HCT116 (cell line): ENCODE measurements at regions not wholly inside any gene's neighbourhood (a gene's known extent, or its start where the extent isn't known, plus 50 kb on each side); places are given as distances from the start of the nearest gene placed in this dataset.

Experiments
- ATAC-seq: fragments of 200-7000 bp; cut with Tn5 transposase; 2 replicates; pipeline ENCODE4 v1.9.1; 2020; ENCODE audit warnings: mild to moderate bottlenecking, moderate library complexity
- BruUV-seq: library from RNA; stranded (reverse); fragments of 400-500 nt; replicated peaks from 2 replicates; lab custom pipeline; 2021; lab: Mats Ljungman, UMichigan
- CTCF ChIA-PET: fragments of 300-600 bp; sonication (Branson Sonifier 250); formaldehyde crosslinking; loops from one replicate; lab custom pipeline; 2021; ENCODE audit warnings: antibody characterized with exemption; lab: Charles Lee
- POLR2A ChIA-PET: fragments of 300-600, 350-600 bp; sonication (Branson Sonifier 250); formaldehyde crosslinking; loops from one replicate; lab custom pipeline; 2021; ENCODE audit warnings: antibody characterized with exemption; lab: Charles Lee
- RAD21 ChIA-PET, 2 experiments: fragments of 300-600 bp; sonication (Branson Sonifier 250); formaldehyde crosslinking; loops; one replicate each; lab custom pipeline; 2023; ENCODE audit warnings: low total read pairs in 2 of 2; ENCODE audit not compliant: uncharacterized antibody in 2 of 2, unreplicated experiment in 2 of 2, low non-redundant PET in 1 of 2; lab: Charles Lee
- DNase-seq: peaks from one replicate; pipeline ENCODE4 v3.0.0-alpha.2; 2010; ENCODE audit warnings: low read depth, low spot score
- H2AFZ ChIP-seq: fragments of 200-600 bp; shearing (Covaris generic), sonication (generic); 2 replicates; pipeline ENCODE4 v1.6.1; 2017; ENCODE audit warnings: low read depth, mixed run types, mixed read lengths, antibody characterized with exemption, low read length; ENCODE audit not compliant: poor library complexity, severe bottlenecking
- H3K27ac ChIP-seq: 2 replicates; pipeline ENCODE4 v1.5.1; 2012; ENCODE audit warnings: low read depth, low read length
- H3K27me3 ChIP-seq: fragments of 200-600 bp; sonication (generic); 2 replicates; pipeline ENCODE4 v1.6.1; 2016; ENCODE audit warnings: mixed run types, low read length, mixed read lengths; ENCODE audit not compliant: insufficient read depth
- H3K36me3 ChIP-seq, 2 experiments: fragments of 200-500 bp in 1 of 2; fragments of 200-600 bp in 1 of 2; sonication (Bioruptor generic) in 1 of 2; sonication (generic) in 1 of 2; 2 replicates each; pipeline versions ENCODE4 v1.5.1 to v1.6.1; 2014 to 2016; ENCODE audit warnings: low read length in 2 of 2, inconsistent platforms in 1 of 2, mixed read lengths in 1 of 2, mixed run types in 1 of 2; ENCODE audit not compliant: insufficient read depth in 2 of 2, control insufficient read depth in 1 of 2
- H3K4me1 ChIP-seq, 2 experiments: fragments of 200-600 bp in 1 of 2; sonication (generic) in 1 of 2; 2 replicates each; pipeline versions ENCODE4 v1.5.1 to v1.6.1; 2012 to 2017; ENCODE audit warnings: low read length in 2 of 2, inconsistent platforms in 1 of 2, mild to moderate bottlenecking in 1 of 2, mixed read lengths in 1 of 2, mixed run types in 1 of 2, moderate library complexity in 1 of 2; ENCODE audit not compliant: insufficient read depth in 2 of 2, control insufficient read depth in 1 of 2
- H3K4me2 ChIP-seq: fragments of 200-600 bp; sonication (generic); 2 replicates; pipeline ENCODE4 v1.6.1; 2017; ENCODE audit warnings: mixed run types, low read length, mixed read lengths
- H3K4me3 ChIP-seq, 2 experiments: fragments of 200-600 bp in 1 of 2; sonication (generic) in 1 of 2; replicated peaks in 1 of 2; 2 replicates each; pipeline ENCODE4 v1.5.1; 2011 to 2016; ENCODE audit warnings: low read length in 2 of 2, control low read depth in 1 of 2, low read depth in 1 of 2, mild to moderate bottlenecking in 1 of 2, mixed read lengths in 1 of 2, mixed run types in 1 of 2
- H3K79me2 ChIP-seq: fragments of 200-600 bp; sonication (generic); 2 replicates; pipeline ENCODE4 v1.6.1; 2017; ENCODE audit warnings: mild to moderate bottlenecking, mixed run types, low read length, moderate library complexity, mixed read lengths; ENCODE audit not compliant: insufficient read depth
- H3K9ac ChIP-seq: fragments of 200-600 bp; sonication (generic); 2 replicates; pipeline ENCODE4 v1.6.1; 2016; ENCODE audit warnings: low read length, mixed read lengths
- H3K9me2 ChIP-seq: fragments of 200-600 bp; sonication (generic), shearing (Covaris generic); 2 replicates; pipeline ENCODE4 v1.6.1; 2017; ENCODE audit warnings: mixed run types, mild to moderate bottlenecking, moderate library complexity; ENCODE audit not compliant: insufficient read depth
- H3K9me3 ChIP-seq, 2 experiments: fragments of 200-500 bp in 1 of 2; fragments of 200-600 bp in 1 of 2; sonication (Bioruptor generic) in 1 of 2; sonication (generic) in 1 of 2; 2 replicates each; pipeline ENCODE4 v1.6.1; 2014 to 2017; ENCODE audit warnings: low read length in 2 of 2, mixed read lengths in 2 of 2, inconsistent platforms in 1 of 2, low read depth in 1 of 2, mild to moderate bottlenecking in 1 of 2, mixed run types in 1 of 2, moderate library complexity in 1 of 2; ENCODE audit not compliant: control insufficient read depth in 1 of 2, insufficient read depth in 1 of 2
- H4K20me1 ChIP-seq: fragments of 200-600 bp; sonication (generic), shearing (Covaris generic); 2 replicates; pipeline ENCODE4 v1.6.1; 2017; ENCODE audit warnings: mixed run types, mild to moderate bottlenecking, moderate library complexity; ENCODE audit not compliant: insufficient read depth
- CBX3 ChIP-seq: IDR thresholded peaks from 2 replicates; pipeline ENCODE4 v1.6.1; 2012; ENCODE audit warnings: low read depth
- ELF1 ChIP-seq: IDR thresholded peaks from 2 replicates; pipeline ENCODE4 v1.6.1; 2012; ENCODE audit warnings: low read depth, borderline replicate concordance
- EZH2 ChIP-seq: fragments of 200-600 bp; sonication (generic); IDR thresholded peaks from 2 replicates; pipeline ENCODE4 v1.6.1; 2017; ENCODE audit warnings: antibody characterized with exemption, mixed run types
- JUND ChIP-seq: IDR thresholded peaks from 2 replicates; pipeline ENCODE4 v1.6.1; 2012
- POLR2A ChIP-seq: IDR thresholded peaks from 2 replicates; pipeline ENCODE4 v1.7.0; 2011; ENCODE audit warnings: borderline replicate concordance; ENCODE audit not compliant: insufficient read depth, insufficient read length; ENCODE audit errors: extremely low read depth
- SP1 ChIP-seq: IDR thresholded peaks from 2 replicates; pipeline ENCODE4 v1.6.1; 2012; ENCODE audit warnings: low read depth
- YY1 ChIP-seq: IDR thresholded peaks from 2 replicates; pipeline ENCODE4 v1.6.1; 2011; ENCODE audit warnings: low read length, low read depth, moderate library complexity, mild to moderate bottlenecking; ENCODE audit not compliant: insufficient replicate concordance; ENCODE audit errors: extremely low read depth
- ZFX ChIP-seq: fragments of 450-650 bp; IDR thresholded peaks from 2 replicates; pipeline ENCODE4 v1.6.1; 2017
- ZNF274 ChIP-seq: fragments of 200-500 bp; sonication (Bioruptor generic); IDR thresholded peaks from 2 replicates; pipeline ENCODE4 v1.6.1; 2014; ENCODE audit warnings: mild to moderate bottlenecking, low read depth, low read length, inconsistent platforms
- intact Hi-C: fragments of 100-400 bp; cut with micrococcal nuclease; formaldehyde crosslinking; loops from 2 replicates; pipeline ENCODE4 v1.10.0; 2022
- TF ChIP-seq, protein P1 (sequence below): IDR thresholded peaks from 2 replicates; pipeline ENCODE4 v1.6.1; 2012
- TF ChIP-seq, protein P2 (sequence below), 3 experiments: fragments of 200-600 bp in 1 of 3; sonication (generic) in 1 of 3; IDR thresholded peaks in 2 of 3; conservative IDR thresholded peaks in 1 of 3; 2 replicates each; pipeline ENCODE4 v1.5.1; 2012 to 2017; ENCODE audit warnings: low read depth in 2 of 3, low read length in 2 of 3, antibody characterized with exemption in 1 of 3, borderline replicate concordance in 1 of 3, control low read depth in 1 of 3, mild to moderate bottlenecking in 1 of 3, mixed read lengths in 1 of 3, mixed run types in 1 of 3, moderate library complexity in 1 of 3; ENCODE audit not compliant: insufficient read depth in 1 of 3
- TF ChIP-seq, protein P3 (sequence below): IDR thresholded peaks from 2 replicates; pipeline ENCODE4 v1.6.1; 2012; ENCODE audit warnings: low read depth
- TF ChIP-seq, protein P4 (sequence below): IDR thresholded peaks from 2 replicates; pipeline ENCODE4 v1.6.1; 2011; ENCODE audit warnings: mild to moderate bottlenecking, low read length, moderate library complexity; ENCODE audit not compliant: insufficient replicate concordance; ENCODE audit errors: extremely low read depth

DNA sequence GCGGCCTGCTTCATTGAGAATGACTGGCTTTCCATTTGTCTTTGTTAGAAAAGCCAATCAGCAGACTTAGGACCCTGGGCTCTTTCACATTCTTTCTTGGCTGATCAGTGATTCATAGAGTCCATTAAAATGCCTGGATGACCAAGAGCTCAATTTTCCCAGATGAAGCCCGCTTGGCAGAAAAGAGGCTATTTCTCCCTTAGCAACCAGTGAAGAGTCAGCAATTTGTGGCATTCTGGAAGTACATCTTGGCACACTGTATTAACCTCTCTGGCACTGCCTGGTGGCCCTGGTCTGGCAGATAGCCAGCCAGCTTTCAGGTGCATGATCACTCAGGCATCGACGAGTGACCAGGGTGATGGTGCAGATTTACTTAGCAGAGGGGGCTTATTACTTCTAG is 145.7 kb upstream of the PLAAT1 start:
- POLR2A ChIA-PET, result no interaction called here
- H3K4me3 ChIP-seq, result no peak overlapping the region

More for the DNA sequence above, 145.7 kb upstream of the PLAAT1 start:
- H3K79me2 ChIP-seq, result no peaks in the 10 kb centered on the region
- no peak overlapping the region for H2AFZ ChIP-seq
- H3K36me3 ChIP-seq, result no peaks in the 10 kb centered on the region
- no peak overlapping the region for H3K27ac ChIP-seq
- no peak overlapping the region for H3K9ac ChIP-seq
- no peaks in the 10 kb centered on the region for H3K9me2 ChIP-seq
- TF ChIP-seq YY1 (no peak), EZH2 (no peak), JUND (no peak), SP1 (no peak), POLR2A (no peak), ZNF274 (no peak), CBX3 (no peak), ELF1 (no peak), ZFX (no peak)
- TF ChIP-seq, protein P1, sequence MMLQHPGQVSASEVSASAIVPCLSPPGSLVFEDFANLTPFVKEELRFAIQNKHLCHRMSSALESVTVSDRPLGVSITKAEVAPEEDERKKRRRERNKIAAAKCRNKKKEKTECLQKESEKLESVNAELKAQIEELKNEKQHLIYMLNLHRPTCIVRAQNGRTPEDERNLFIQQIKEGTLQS, result no peak
- TF ChIP-seq, protein P2, sequence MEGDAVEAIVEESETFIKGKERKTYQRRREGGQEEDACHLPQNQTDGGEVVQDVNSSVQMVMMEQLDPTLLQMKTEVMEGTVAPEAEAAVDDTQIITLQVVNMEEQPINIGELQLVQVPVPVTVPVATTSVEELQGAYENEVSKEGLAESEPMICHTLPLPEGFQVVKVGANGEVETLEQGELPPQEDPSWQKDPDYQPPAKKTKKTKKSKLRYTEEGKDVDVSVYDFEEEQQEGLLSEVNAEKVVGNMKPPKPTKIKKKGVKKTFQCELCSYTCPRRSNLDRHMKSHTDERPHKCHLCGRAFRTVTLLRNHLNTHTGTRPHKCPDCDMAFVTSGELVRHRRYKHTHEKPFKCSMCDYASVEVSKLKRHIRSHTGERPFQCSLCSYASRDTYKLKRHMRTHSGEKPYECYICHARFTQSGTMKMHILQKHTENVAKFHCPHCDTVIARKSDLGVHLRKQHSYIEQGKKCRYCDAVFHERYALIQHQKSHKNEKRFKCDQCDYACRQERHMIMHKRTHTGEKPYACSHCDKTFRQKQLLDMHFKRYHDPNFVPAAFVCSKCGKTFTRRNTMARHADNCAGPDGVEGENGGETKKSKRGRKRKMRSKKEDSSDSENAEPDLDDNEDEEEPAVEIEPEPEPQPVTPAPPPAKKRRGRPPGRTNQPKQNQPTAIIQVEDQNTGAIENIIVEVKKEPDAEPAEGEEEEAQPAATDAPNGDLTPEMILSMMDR (IDR thresholded peaks at IDR 0.05 in 2 of 3, conservative IDR thresholded peaks at IDR 0.05 in 1 of 3; ENCODE audit: borderline replicate concordance in 1 of 3, insufficient read depth in 1 of 3, low read depth in 2 of 3, low read length in 2 of 3), result no peak
- TF ChIP-seq, protein P3, sequence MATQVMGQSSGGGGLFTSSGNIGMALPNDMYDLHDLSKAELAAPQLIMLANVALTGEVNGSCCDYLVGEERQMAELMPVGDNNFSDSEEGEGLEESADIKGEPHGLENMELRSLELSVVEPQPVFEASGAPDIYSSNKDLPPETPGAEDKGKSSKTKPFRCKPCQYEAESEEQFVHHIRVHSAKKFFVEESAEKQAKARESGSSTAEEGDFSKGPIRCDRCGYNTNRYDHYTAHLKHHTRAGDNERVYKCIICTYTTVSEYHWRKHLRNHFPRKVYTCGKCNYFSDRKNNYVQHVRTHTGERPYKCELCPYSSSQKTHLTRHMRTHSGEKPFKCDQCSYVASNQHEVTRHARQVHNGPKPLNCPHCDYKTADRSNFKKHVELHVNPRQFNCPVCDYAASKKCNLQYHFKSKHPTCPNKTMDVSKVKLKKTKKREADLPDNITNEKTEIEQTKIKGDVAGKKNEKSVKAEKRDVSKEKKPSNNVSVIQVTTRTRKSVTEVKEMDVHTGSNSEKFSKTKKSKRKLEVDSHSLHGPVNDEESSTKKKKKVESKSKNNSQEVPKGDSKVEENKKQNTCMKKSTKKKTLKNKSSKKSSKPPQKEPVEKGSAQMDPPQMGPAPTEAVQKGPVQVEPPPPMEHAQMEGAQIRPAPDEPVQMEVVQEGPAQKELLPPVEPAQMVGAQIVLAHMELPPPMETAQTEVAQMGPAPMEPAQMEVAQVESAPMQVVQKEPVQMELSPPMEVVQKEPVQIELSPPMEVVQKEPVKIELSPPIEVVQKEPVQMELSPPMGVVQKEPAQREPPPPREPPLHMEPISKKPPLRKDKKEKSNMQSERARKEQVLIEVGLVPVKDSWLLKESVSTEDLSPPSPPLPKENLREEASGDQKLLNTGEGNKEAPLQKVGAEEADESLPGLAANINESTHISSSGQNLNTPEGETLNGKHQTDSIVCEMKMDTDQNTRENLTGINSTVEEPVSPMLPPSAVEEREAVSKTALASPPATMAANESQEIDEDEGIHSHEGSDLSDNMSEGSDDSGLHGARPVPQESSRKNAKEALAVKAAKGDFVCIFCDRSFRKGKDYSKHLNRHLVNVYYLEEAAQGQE, result no peak
- TF ChIP-seq, protein P4, sequence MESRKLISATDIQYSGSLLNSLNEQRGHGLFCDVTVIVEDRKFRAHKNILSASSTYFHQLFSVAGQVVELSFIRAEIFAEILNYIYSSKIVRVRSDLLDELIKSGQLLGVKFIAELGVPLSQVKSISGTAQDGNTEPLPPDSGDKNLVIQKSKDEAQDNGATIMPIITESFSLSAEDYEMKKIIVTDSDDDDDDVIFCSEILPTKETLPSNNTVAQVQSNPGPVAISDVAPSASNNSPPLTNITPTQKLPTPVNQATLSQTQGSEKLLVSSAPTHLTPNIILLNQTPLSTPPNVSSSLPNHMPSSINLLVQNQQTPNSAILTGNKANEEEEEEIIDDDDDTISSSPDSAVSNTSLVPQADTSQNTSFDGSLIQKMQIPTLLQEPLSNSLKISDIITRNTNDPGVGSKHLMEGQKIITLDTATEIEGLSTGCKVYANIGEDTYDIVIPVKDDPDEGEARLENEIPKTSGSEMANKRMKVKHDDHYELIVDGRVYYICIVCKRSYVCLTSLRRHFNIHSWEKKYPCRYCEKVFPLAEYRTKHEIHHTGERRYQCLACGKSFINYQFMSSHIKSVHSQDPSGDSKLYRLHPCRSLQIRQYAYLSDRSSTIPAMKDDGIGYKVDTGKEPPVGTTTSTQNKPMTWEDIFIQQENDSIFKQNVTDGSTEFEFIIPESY, result no peak
- TF ChIP-seq, all 23 proteins: peak for 0
- no peak for ATAC-seq
- Histone ChIP-seq H3K4me1 (no peaks in the 10 kb centered on the region), H4K20me1 (no peaks in the 10 kb centered on the region), H3K9me3 (no peaks in the 10 kb centered on the region), H3K4me2 (no peak overlapping the region), H3K27me3 (peaks cover 15% of the 10 kb centered on the region)
- RAD21 ChIA-PET, result no interaction called here
- intact Hi-C loops, result no loop called here
- no TSS peak for BruUV-seq
- CTCF ChIA-PET, result no interaction called here
- DNase-seq, result no peak
